Spleen (tissue), 7 donors: ENCODE measurements at regions not wholly inside any gene's neighbourhood (a gene's known extent, or its start where the extent isn't known, plus 50 kb on each side); places are given as distances from the start of the nearest gene placed in this dataset.

ENCODE experiments used
- POLR2A ChIP-seq, 3 donors: fragments of 450-650 bp; IDR thresholded peaks; one replicate each; pipeline ENCODE4 v1.5.1; 2017; ENCODE audit warnings: antibody characterized with exemption in 3 of 3, mild to moderate bottlenecking in 1 of 3
- TF ChIP-seq, protein P1 (sequence below), 11 experiments: fragments of 200-600 bp in 7 of 11; fragments of 450-650 bp in 4 of 11; sonication (generic) in 4 of 11; IDR thresholded peaks in 8 of 11; conservative IDR thresholded peaks in 3 of 11; 1 replicate in 7 of 11; 2 replicates in 4 of 11; pipeline versions ENCODE4 v1.4.0 to v1.8.0; 2016 to 2021; ENCODE audit warnings: antibody characterized with exemption in 11 of 11, inconsistent platforms in 4 of 11, mild to moderate bottlenecking in 1 of 11
- donor health status: DM: no; HTN: no; CAD: no; lungs with moderate emphysema.
- donor health status: DM: no; HTN: no; CAD: no.
- donor health status: DM: no; HTN: no; CAD: no.

DNA sequence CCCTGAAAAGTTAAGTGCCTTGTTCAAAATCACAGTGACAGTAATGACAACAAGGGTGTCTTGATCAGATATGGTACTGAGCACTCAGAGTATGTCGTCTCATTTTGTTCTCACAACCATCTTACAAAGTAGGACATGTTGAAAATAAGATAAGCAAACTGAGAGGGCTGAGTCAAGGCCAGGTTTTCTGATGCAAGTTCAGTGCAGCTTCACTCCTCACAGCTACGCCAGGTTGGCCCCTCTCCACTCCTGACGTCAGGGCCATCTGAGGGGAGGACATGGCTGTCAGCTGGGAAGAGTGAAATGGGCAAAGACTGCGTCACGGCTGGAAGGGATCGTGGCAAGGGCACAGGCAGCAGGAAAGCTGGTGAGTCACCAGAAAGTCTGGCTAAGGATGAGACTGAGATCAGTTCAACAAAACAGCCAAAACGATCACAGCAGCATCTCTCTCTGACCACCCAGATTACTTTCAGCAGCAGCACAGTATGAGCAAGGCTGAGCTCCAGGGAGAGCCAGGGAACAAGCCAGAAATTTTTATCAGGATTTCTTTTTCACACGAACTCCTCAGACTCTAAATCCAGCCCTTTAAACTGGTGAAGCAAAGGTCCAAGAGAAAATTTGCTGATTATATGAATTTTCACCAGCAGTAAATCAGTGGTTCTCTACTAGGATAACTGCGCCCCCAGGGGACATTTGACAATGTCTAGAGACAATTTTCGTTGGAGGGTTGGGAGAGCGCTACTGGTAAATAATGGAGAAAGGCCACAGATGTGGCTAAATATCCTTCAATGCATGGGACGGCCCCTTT, 297.9 kb upstream of the AMIGO2 start:
- TF ChIP-seq, protein P1, sequence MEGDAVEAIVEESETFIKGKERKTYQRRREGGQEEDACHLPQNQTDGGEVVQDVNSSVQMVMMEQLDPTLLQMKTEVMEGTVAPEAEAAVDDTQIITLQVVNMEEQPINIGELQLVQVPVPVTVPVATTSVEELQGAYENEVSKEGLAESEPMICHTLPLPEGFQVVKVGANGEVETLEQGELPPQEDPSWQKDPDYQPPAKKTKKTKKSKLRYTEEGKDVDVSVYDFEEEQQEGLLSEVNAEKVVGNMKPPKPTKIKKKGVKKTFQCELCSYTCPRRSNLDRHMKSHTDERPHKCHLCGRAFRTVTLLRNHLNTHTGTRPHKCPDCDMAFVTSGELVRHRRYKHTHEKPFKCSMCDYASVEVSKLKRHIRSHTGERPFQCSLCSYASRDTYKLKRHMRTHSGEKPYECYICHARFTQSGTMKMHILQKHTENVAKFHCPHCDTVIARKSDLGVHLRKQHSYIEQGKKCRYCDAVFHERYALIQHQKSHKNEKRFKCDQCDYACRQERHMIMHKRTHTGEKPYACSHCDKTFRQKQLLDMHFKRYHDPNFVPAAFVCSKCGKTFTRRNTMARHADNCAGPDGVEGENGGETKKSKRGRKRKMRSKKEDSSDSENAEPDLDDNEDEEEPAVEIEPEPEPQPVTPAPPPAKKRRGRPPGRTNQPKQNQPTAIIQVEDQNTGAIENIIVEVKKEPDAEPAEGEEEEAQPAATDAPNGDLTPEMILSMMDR (IDR thresholded peaks at IDR 0.05 in 8 of 11, conservative IDR thresholded peaks at IDR 0.05 in 3 of 11), result no peak
- no peak for TF ChIP-seq POLR2A (IDR thresholded peaks at IDR 0.05)
